Glutamatergic neuron (in vitro differentiated cells): ENCODE measurements at regions not wholly inside any gene's neighbourhood (a gene's known extent, or its start where the extent isn't known, plus 50 kb on each side); places are given as distances from the start of the nearest gene placed in this dataset.
"Not testable (repeated sequence)": the region's sequence is repeated elsewhere in the genome, so short reads cannot be mapped to it uniquely, and the experiment has no call there.

Experiments
- DNase-seq: peaks from one replicate; pipeline ENCODE4 v3.0.0; 2022
- H3K27ac Mint-ChIP-seq: one replicate; pipeline ENCODE4 v1.8.0; 2020; ENCODE audit warnings: mild to moderate bottlenecking, mixed read lengths, inconsistent platforms; ENCODE audit not compliant: unreplicated experiment
- H3K27me3 Mint-ChIP-seq: one replicate; pipeline ENCODE4 v1.8.0; 2020; ENCODE audit warnings: mild to moderate bottlenecking, moderate library complexity, mixed read lengths, inconsistent platforms; ENCODE audit not compliant: unreplicated experiment
- H3K36me3 Mint-ChIP-seq: one replicate; pipeline ENCODE4 v1.8.0; 2020; ENCODE audit warnings: mild to moderate bottlenecking, mixed read lengths, inconsistent platforms; ENCODE audit not compliant: unreplicated experiment
- H3K4me1 Mint-ChIP-seq: one replicate; pipeline ENCODE4 v1.8.0; 2020; ENCODE audit warnings: mild to moderate bottlenecking, low read depth, mixed read lengths, inconsistent platforms; ENCODE audit not compliant: unreplicated experiment
- H3K4me3 Mint-ChIP-seq: one replicate; pipeline ENCODE4 v1.8.0; 2020; ENCODE audit warnings: mild to moderate bottlenecking, mixed read lengths, inconsistent platforms; ENCODE audit not compliant: unreplicated experiment
- H3K9me3 Mint-ChIP-seq: one replicate; pipeline ENCODE4 v1.8.0; 2020; ENCODE audit warnings: mild to moderate bottlenecking, moderate library complexity, mixed read lengths, inconsistent platforms; ENCODE audit not compliant: unreplicated experiment
- TF ChIP-seq, protein P1 (sequence below): fragments of 200-600 bp; sonication (generic); IDR thresholded peaks from one replicate; pipeline ENCODE4 v1.5.0; 2021; ENCODE audit not compliant: partially characterized antibody, unreplicated experiment

GRCh38 chr12:89192429-89192828 lies 159.9 kb downstream of the DUSP6 start:
- no peak overlapping the region for H3K27ac Mint-ChIP-seq
- no peaks in the 10 kb centered on the region for H3K4me1 Mint-ChIP-seq

GRCh38 chr12:89191597-89191996 lies 160.7 kb downstream of the DUSP6 start:
- not testable (repeated sequence) for H3K4me3 Mint-ChIP-seq, H3K27ac Mint-ChIP-seq, DNase-seq, H3K36me3 Mint-ChIP-seq, H3K4me1 Mint-ChIP-seq, H3K9me3 Mint-ChIP-seq, H3K27me3 Mint-ChIP-seq

More at GRCh38 chr12:89192429-89192828, 159.9 kb downstream of the DUSP6 start:
- H3K36me3 Mint-ChIP-seq = peaks cover 7% of the 10 kb centered on the region
- DNase-seq = no peak
- no peak overlapping the region for H3K4me3 Mint-ChIP-seq
- H3K9me3 Mint-ChIP-seq = peaks cover 2% of the 10 kb centered on the region
- H3K27me3 Mint-ChIP-seq = no peaks in the 10 kb centered on the region
- TF ChIP-seq, protein P1, sequence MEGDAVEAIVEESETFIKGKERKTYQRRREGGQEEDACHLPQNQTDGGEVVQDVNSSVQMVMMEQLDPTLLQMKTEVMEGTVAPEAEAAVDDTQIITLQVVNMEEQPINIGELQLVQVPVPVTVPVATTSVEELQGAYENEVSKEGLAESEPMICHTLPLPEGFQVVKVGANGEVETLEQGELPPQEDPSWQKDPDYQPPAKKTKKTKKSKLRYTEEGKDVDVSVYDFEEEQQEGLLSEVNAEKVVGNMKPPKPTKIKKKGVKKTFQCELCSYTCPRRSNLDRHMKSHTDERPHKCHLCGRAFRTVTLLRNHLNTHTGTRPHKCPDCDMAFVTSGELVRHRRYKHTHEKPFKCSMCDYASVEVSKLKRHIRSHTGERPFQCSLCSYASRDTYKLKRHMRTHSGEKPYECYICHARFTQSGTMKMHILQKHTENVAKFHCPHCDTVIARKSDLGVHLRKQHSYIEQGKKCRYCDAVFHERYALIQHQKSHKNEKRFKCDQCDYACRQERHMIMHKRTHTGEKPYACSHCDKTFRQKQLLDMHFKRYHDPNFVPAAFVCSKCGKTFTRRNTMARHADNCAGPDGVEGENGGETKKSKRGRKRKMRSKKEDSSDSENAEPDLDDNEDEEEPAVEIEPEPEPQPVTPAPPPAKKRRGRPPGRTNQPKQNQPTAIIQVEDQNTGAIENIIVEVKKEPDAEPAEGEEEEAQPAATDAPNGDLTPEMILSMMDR = no peak

DNA sequence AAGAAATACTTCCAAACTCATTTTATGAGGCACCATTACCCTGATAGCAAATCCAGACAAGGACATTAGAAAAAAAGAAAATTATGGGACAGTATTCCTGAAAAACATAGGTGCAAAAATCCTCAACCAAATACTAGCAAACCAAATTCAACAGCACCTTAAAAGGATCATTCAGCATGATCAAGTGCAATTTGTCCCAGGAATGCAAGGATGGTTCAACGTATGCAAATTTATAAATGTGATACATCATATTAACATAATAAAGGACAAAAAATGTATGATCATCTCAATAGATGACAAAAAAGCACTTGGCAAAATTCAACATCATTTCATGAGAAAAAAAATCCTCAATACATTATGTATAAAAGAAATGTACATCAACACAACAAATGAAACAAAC lies 162.9 kb downstream of the DUSP6 start:
- H3K4me3 Mint-ChIP-seq = no peak overlapping the region
- no peak overlapping the region for H3K27ac Mint-ChIP-seq
- peaks cover 4% of the 10 kb centered on the region for H3K9me3 Mint-ChIP-seq
- peaks cover 7% of the 10 kb centered on the region for H3K36me3 Mint-ChIP-seq
- H3K27me3 Mint-ChIP-seq = no peaks in the 10 kb centered on the region
- no peak for DNase-seq
- H3K4me1 Mint-ChIP-seq = no peaks in the 10 kb centered on the region
- TF ChIP-seq, protein P1 = no peak

DNA sequence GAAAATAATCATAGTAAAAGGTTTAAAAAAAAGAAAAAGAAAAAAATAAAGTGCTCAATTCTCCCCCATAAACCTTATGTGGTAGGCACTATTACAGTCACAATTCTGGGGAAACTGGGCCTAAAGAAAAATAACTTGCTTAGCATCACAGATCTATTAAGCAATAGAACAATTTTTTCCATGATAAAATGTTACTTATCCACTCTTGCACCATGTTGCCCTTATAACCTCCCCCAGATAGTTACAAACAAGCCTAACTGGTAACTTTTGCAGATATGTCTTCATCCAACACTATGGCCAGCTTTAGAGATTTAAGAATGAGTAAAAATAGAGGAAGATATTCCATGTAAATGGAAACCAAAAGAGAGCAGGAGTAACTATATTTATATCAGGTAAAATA lies 164.8 kb downstream of the DUSP6 start:
- Mint-ChIP-seq H3K36me3 (peaks cover 7% of the 10 kb centered on the region), H3K9me3 (peaks cover 4% of the 10 kb centered on the region), H3K27ac (no peak overlapping the region), H3K4me1 (no peaks in the 10 kb centered on the region), H3K27me3 (no peaks in the 10 kb centered on the region), H3K4me3 (no peak overlapping the region)
- no peak for DNase-seq
- TF ChIP-seq, protein P1 = no peak

DNA sequence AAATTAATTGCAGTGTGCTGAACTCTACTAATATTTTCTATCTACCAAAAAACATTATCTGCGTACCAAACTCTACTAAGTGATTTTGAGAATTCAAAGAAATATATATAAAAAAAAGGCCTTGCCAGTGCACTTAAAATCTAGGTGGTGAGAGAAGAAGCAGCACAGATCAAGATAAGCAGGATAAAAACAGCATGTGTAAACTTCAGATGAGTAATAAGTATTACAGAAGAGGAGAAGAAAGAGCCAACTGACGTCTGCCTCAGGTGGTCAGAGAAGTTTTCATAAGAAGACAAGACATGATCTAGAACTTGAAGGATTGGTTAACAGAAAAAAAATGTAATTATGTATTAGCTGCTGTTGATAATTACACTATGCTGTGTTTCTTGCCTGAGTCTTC lies 166.4 kb downstream of the DUSP6 start:
- Mint-ChIP-seq H3K36me3 (peaks cover 7% of the 10 kb centered on the region), H3K27me3 (no peaks in the 10 kb centered on the region), H3K9me3 (peaks cover 4% of the 10 kb centered on the region), H3K4me3 (no peak overlapping the region), H3K27ac (no peak overlapping the region), H3K4me1 (no peaks in the 10 kb centered on the region)
- no peak for DNase-seq
- TF ChIP-seq, protein P1 = no peak

DNA sequence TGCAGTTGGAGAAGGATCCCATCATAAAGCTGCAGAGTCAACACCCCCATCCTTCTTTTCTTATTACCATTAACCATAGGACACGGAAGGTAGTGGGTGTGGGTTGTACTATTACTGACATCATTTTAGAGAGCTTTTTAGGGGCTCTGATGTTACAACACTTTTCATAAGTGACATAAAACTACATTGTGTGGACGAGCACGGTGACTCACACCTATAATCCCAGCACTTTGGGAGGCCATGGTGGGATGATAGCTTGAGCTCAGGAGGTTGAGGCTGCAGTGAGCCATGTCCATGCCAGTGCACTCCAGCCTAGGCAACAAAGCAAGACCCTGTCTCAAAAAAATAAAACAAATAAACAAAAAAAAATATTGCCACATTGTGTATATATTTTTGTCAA lies 167.1 kb downstream of the DUSP6 start:
- TF ChIP-seq, protein P1 = no peak
- no peak for DNase-seq
- peaks cover 7% of the 10 kb centered on the region for H3K36me3 Mint-ChIP-seq
- peaks cover 4% of the 10 kb centered on the region for H3K9me3 Mint-ChIP-seq
- H3K4me3 Mint-ChIP-seq = no peak overlapping the region
- H3K27me3 Mint-ChIP-seq = no peaks in the 10 kb centered on the region
- H3K27ac Mint-ChIP-seq = no peak overlapping the region
- no peaks in the 10 kb centered on the region for H3K4me1 Mint-ChIP-seq
